NCI-H510A treated with DMSO at 0.1 percent for 48 hours (cell line): ENCODE measurements at regions not wholly inside any gene's neighbourhood (a gene's known extent, or its start where the extent isn't known, plus 50 kb on each side); places are given as distances from the start of the nearest gene placed in this dataset.
"Not testable (repeated sequence)": the region's sequence is repeated elsewhere in the genome, so short reads cannot be mapped to it uniquely, and the experiment has no call there.

ENCODE experiments used
- DNase-seq: peaks from one replicate; lab custom pipeline; 2025; lab: John Stamatoyannopoulos, UW

- DNase-seq = no peak
These were observed 118.2 kb upstream of the C7orf33 start for GRCh38 chr7:148472406-148472805.

GRCh38 chr7:148473703-148474480 lies 116.7 kb upstream of the C7orf33 start:
- no peak for DNase-seq

- DNase-seq = no peak
These were observed 116.0 kb upstream of the C7orf33 start for GRCh38 chr7:148474481-148475025.

- no peak for DNase-seq
These were observed 112.0 kb upstream of the C7orf33 start for GRCh38 chr7:148478551-148478950.

- no peak for DNase-seq
These were observed 110.0 kb upstream of the C7orf33 start for GRCh38 chr7:148480479-148481146.

GRCh38 chr7:148481147-148481526 lies 109.4 kb upstream of the C7orf33 start:
- DNase-seq = no peak

- DNase-seq = no peak
These were observed 108.5 kb upstream of the C7orf33 start for GRCh38 chr7:148481971-148482626.

GRCh38 chr7:148483515-148484308 lies 106.9 kb upstream of the C7orf33 start:
- no peak for DNase-seq

GRCh38 chr7:148484486-148484885 lies 106.1 kb upstream of the C7orf33 start:
- DNase-seq = no peak

GRCh38 chr7:148485618-148486017 lies 104.9 kb upstream of the C7orf33 start:
- no peak for DNase-seq

GRCh38 chr7:148486937-148487336 lies 103.6 kb upstream of the C7orf33 start:
- no peak for DNase-seq

- no peak for DNase-seq
These were observed 102.7 kb upstream of the C7orf33 start for GRCh38 chr7:148487912-148488311.

GRCh38 chr7:148489678-148490077 lies 100.9 kb upstream of the C7orf33 start:
- no peak for DNase-seq

GRCh38 chr7:148492157-148492860 lies 98.3 kb upstream of the C7orf33 start:
- DNase-seq = no peak

GRCh38 chr7:148495605-148496004 lies 95.0 kb upstream of the C7orf33 start:
- no peak for DNase-seq

GRCh38 chr7:148500978-148501377 lies 89.6 kb upstream of the C7orf33 start:
- no peak for DNase-seq

GRCh38 chr7:148503900-148504487 lies 86.6 kb upstream of the C7orf33 start:
- DNase-seq = peak; percentile 37

GRCh38 chr7:148505645-148506375 lies 84.8 kb upstream of the C7orf33 start:
- DNase-seq = no peak

- DNase-seq = not testable (repeated sequence)
These were observed 83.4 kb upstream of the C7orf33 start for GRCh38 chr7:148507064-148507573.

- no peak for DNase-seq
These were observed 82.8 kb upstream of the C7orf33 start for GRCh38 chr7:148507787-148508186.
